Glutamatergic neuron (in vitro differentiated cells): ENCODE measurements at regions not wholly inside any gene's neighbourhood (a gene's known extent, or its start where the extent isn't known, plus 50 kb on each side); places are given as distances from the start of the nearest gene placed in this dataset.

Source experiments
- DNase-seq: peaks from one replicate; pipeline ENCODE4 v3.0.0; 2022
- H3K27ac Mint-ChIP-seq: one replicate; pipeline ENCODE4 v1.8.0; 2020; ENCODE audit warnings: mild to moderate bottlenecking, mixed read lengths, inconsistent platforms; ENCODE audit not compliant: unreplicated experiment
- H3K27me3 Mint-ChIP-seq: one replicate; pipeline ENCODE4 v1.8.0; 2020; ENCODE audit warnings: mild to moderate bottlenecking, moderate library complexity, mixed read lengths, inconsistent platforms; ENCODE audit not compliant: unreplicated experiment
- H3K36me3 Mint-ChIP-seq: one replicate; pipeline ENCODE4 v1.8.0; 2020; ENCODE audit warnings: mild to moderate bottlenecking, mixed read lengths, inconsistent platforms; ENCODE audit not compliant: unreplicated experiment
- H3K4me1 Mint-ChIP-seq: one replicate; pipeline ENCODE4 v1.8.0; 2020; ENCODE audit warnings: mild to moderate bottlenecking, low read depth, mixed read lengths, inconsistent platforms; ENCODE audit not compliant: unreplicated experiment
- H3K4me3 Mint-ChIP-seq: one replicate; pipeline ENCODE4 v1.8.0; 2020; ENCODE audit warnings: mild to moderate bottlenecking, mixed read lengths, inconsistent platforms; ENCODE audit not compliant: unreplicated experiment
- H3K9me3 Mint-ChIP-seq: one replicate; pipeline ENCODE4 v1.8.0; 2020; ENCODE audit warnings: mild to moderate bottlenecking, moderate library complexity, mixed read lengths, inconsistent platforms; ENCODE audit not compliant: unreplicated experiment
- TF ChIP-seq, protein P1 (sequence below): fragments of 200-600 bp; sonication (generic); IDR thresholded peaks from one replicate; pipeline ENCODE4 v1.5.0; 2021; ENCODE audit not compliant: partially characterized antibody, unreplicated experiment

GRCh38 chr12:114473717-114474116 is 67.8 kb upstream of the TBX5 start:
- TF ChIP-seq, protein P1, sequence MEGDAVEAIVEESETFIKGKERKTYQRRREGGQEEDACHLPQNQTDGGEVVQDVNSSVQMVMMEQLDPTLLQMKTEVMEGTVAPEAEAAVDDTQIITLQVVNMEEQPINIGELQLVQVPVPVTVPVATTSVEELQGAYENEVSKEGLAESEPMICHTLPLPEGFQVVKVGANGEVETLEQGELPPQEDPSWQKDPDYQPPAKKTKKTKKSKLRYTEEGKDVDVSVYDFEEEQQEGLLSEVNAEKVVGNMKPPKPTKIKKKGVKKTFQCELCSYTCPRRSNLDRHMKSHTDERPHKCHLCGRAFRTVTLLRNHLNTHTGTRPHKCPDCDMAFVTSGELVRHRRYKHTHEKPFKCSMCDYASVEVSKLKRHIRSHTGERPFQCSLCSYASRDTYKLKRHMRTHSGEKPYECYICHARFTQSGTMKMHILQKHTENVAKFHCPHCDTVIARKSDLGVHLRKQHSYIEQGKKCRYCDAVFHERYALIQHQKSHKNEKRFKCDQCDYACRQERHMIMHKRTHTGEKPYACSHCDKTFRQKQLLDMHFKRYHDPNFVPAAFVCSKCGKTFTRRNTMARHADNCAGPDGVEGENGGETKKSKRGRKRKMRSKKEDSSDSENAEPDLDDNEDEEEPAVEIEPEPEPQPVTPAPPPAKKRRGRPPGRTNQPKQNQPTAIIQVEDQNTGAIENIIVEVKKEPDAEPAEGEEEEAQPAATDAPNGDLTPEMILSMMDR = no peak
- DNase-seq = no peak
- Mint-ChIP-seq H3K4me1 (peaks cover 2% of the 10 kb centered on the region), H3K4me3 (no peak overlapping the region), H3K36me3 (no peaks in the 10 kb centered on the region), H3K27me3 (no peaks in the 10 kb centered on the region), H3K27ac (no peak overlapping the region), H3K9me3 (peaks cover 2% of the 10 kb centered on the region)

DNA sequence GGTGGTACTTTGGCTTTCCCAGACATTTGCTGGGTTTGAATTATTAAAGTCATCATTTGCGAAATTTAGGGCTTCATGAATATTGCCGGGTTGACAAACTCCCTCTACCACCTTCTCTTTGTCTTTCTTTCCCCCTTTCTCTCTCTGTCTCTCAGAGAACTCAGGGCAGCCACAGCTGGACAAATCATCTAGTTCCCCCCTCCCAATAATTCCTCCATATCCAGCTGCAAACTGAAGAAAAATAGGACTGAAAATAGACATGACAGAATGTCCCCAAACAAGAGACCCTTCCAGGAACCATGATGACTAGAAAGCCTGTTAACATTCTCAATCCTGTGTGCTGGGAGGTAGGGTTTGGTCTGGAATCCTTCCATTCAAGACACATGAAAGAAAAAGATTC is 67.1 kb upstream of the TBX5 start:
- TF ChIP-seq, protein P1 = no peak
- Mint-ChIP-seq H3K36me3 (no peaks in the 10 kb centered on the region), H3K27me3 (no peaks in the 10 kb centered on the region), H3K9me3 (no peaks in the 10 kb centered on the region), H3K4me1 (peaks cover under 1% of the 10 kb centered on the region), H3K4me3 (no peak overlapping the region), H3K27ac (no peak overlapping the region)
- no peak for DNase-seq

DNA sequence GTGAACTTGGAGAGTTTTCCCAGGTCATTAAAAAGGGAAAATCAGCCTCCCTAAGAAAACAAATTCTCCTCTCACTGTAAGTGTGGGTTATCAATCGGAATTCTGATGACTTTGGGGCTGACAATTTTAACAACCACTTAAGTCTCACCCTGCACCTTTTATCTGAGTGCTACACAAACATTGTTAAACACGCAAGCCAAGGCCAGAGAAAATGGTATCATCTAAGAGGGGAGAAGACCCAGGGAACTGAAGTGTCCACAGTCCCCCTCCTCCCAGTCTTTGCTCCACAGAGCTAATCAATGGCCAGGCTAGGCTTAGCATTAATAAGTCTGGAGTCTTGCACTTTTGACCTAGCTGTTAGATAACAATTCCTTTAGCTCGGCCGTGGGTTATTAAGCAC is 51.7 kb upstream of the TBX5 start:
- DNase-seq = no peak
- Mint-ChIP-seq H3K4me3 (no peak overlapping the region), H3K9me3 (no peaks in the 10 kb centered on the region), H3K27me3 (peaks cover 2% of the 10 kb centered on the region), H3K4me1 (no peaks in the 10 kb centered on the region), H3K27ac (no peak overlapping the region), H3K36me3 (no peaks in the 10 kb centered on the region)
- TF ChIP-seq, protein P1 = no peak
